Posterior vena cava (tissue), 2 donors: ENCODE measurements at regions not wholly inside any gene's neighbourhood (a gene's known extent, or its start where the extent isn't known, plus 50 kb on each side); places are given as distances from the start of the nearest gene placed in this dataset.

Source experiments
- DNase-seq: peaks from one replicate; pipeline ENCODE4 v3.0.0-alpha.2; 2020; ENCODE audit warnings: low spot score
- intact Hi-C, 2 donors: fragments of 100-400 bp; cut with DNase I; formaldehyde crosslinking; loops; one replicate each; pipeline versions ENCODE4 v1.14.1 to v1.14.2; 2022 to 2023
- donor health status: DM: yes; HTN: yes; CAD: no.
- donor health status: DM: yes; HTN: yes; CAD: no.

DNA sequence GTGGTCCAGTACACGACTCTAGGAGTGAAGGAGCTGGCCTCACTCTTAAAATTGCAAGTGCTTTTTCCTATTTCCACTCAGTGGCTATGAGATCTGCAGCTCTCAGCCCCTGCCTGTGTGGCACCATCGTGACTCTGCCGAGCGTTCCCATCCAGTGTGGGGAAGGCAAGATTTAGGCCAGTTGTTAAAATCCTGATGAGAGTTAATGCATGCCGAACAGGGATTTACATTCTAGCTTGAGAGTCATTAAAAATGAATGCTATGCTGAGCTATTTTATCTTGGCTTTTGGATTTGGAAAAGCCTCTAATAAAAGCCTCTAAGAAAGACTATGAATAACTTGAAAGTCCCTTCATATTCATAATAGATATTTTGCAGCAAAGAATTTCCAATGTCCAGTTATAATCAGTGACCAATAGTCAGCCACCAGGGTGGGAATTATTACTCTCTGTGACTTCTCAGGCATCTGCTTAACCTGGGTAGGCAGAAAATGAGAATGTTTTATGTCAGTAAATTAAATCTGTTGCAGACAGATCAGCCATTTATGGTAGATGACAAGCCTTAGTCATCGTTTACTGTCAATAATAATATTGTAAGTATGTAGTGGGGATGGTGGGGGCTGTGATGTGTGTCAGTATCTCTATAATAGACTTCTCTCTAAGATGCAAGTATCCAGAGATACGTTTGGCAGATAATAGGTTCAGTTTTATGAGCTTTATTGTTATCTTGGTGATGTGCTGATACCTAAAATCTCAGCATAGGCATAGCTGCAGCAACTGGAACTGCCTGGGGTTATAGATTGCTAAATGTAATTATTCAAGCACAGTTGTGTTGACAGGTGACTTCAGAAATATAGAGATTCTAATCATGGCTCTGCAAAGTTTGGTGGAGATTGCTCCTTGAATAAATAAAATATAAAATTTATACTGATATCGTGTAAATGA is 207.8 kb downstream of the SOCS6 start:
- intact Hi-C loops, result no loop called here
- DNase-seq, result no peak

DNA sequence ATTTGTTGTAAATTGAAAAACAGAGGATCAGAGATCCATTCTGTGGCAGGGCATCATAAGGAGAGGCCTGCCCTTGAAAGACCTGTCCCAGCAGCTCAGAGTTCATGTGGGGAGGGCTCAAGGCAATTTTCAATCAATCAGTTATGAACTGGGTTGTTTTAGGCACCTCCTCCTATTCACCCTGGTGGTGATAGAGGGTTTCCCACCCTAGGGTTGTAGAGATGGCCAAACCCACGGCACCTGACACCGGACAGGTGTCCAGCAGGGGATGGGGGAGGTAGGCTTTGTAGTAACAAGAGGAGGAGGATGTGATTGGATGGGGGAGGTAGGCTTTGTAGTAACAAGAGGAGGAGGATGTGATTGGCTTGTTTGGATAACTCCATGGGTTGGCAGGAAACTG is 205.7 kb downstream of the SOCS6 start:
- no peak for DNase-seq
- intact Hi-C loops, result no loop called here

DNA sequence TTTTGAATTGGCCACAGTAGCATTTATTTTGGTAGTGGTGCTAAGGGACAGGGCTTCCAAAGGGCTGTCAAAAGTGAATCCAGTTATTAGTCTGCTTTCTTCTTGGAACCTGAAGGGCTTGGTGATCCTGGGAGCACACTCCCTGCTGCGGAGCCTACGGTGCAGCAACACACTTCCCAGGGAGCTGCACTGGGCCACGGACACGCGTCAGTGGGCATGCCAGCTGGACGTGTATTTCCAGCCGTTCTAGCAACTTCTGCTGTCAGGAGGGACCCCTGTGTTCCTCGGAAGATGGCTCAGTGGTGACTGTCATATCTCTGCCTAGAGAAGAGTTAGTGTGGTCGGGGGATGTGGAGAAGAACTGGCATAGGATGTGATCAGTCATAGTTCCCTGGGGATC is 204.6 kb downstream of the SOCS6 start:
- intact Hi-C loops, result no loop called here
- DNase-seq, result no peak

DNA sequence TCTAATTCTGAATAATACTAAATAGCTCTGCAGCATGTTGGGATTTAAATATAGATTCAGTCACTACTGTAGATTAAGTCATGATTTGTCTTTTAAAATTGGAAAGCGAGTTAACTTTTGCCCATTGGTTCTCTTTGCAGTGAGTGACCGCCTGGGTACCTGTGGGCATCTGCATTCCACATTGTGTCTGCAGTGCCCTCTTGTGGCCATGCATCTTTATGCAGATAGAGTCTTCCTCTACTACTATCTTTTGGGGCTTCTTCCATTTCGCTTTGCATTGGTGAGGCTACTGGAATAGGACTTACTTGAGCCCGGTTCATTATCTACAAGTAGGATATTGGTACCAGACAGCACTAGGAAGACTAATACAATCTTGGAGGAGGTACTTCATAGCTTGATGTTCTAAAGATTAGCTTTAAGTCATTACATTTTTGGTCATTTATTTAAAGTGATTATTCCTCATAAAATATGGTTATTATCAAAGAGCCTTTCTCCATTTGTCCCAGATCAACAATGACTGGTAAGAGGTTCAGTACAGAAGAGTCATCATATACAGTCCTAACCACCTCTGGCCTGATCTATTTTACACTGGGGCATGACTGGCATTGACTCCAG is 203.0 kb downstream of the SOCS6 start:
- no peak for DNase-seq
- intact Hi-C loops, result no loop called here

- intact Hi-C loops, result no loop called here
- DNase-seq, result no peak
Observed at GRCh38 chr18:70489986-70490933, 201.4 kb downstream of the SOCS6 start.

DNA sequence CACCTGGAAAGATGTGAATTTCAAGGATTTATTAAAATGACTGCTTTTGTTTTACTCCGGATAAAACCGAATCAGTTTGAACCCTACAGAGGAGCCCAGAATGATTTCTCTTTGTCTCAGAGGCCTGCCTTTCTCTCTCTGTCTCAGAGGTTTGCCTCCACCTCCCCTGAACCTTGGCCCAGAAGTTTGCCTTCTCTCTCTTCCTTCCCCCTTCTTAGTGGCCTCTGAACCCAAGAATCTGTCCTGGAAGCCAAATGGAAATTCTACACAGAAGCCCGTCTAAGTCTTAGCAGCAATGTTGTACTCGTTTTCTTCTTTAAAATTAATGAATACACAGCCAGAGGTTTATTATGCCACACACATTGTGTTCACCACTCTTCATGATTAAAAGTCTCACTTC is 200.7 kb downstream of the SOCS6 start:
- intact Hi-C loops, result no loop called here
- no peak for DNase-seq

- intact Hi-C loops, result no loop called here
Observed at GRCh38 chr18:70469916-70470315, 181.1 kb downstream of the SOCS6 start.

DNA sequence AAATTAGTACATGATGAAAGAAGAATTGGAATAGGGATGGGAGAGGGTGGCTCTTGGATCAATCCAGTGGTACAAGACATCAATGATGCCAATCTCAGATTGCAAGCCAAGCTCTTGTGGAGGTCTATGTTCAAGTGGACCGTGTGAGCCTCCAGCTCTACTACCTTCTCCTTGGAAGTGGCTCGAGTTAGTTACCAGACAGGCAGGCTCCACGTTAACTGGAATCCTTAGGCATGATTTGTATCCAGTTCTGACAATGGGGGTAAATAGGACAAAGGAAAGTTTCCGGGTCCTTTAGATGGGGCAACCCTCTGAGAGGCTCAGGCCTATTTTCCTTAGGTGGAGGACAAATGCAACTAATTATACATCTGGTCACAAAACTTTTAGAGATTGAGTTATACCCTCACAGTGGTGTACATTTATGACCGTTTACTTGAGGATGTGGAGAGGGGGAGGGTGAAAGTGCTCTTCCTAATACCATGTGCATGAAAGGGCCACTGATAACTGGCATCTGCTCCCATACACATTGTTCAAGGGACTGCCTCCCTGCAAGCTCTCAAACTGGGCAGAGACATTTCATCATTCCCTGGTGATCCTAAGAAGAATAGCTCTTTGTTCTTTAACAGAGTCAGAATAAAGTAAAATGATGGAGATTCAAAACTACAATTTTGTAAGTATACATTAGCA is 180.2 kb downstream of the SOCS6 start:
- intact Hi-C loops, result no loop called here

More at GRCh38 chr18:70469916-70470315, 181.1 kb downstream of the SOCS6 start:
- no peak for DNase-seq

GRCh38 chr18:70464343-70465114 is 175.7 kb downstream of the SOCS6 start:
- DNase-seq, result peak; percentile 90
- intact Hi-C loops, result no loop called here

More for the DNA sequence above, 180.2 kb downstream of the SOCS6 start:
- no peak for DNase-seq

DNA sequence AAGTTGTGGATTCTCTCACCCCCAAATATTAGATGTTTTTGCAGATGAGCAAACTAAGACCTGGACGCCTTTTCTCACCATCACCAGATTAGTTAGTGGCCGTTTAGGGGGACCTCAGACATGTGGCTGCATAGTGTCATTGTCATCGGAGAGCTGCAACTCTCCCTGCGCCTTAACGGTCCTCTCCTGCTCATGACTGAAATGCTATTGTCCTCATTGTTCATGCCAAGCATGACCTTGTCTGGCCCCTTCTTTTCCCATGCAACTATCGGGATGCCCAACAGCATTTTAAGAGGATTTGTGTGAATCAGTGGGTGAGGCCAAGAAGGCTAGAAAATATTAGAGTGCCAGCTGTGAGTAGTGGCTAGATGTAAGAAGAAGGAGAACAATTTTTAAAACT is 174.2 kb downstream of the SOCS6 start:
- intact Hi-C loops, result no loop called here
- DNase-seq, result no peak

- no peak for DNase-seq
- intact Hi-C loops, result no loop called here
Observed at GRCh38 chr18:70462078-70462439, 173.2 kb downstream of the SOCS6 start.

- intact Hi-C loops, result no loop called here
- DNase-seq, result no peak
Observed at GRCh38 chr18:70461323-70462077, 172.7 kb downstream of the SOCS6 start.

DNA sequence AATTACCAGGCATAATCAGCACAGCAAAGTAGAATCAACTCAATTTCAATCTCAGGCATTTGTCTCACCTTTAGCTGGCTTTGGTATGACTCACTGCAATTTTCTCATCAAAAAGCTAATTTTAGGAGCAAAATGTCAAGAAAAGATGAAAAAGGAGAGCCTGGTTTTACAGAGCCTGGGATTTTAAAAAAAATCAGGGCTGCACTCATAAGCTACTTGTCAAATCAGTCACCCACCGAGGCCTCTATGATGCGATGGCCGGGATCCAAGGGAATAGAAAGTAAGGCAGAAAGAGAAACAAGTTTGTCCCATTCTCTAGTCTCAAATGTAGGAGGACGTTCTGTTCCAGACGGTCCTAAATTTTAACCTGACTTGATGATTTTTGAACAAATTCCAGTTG is 170.9 kb downstream of the SOCS6 start:
- intact Hi-C loops, result no loop called here
- no peak for DNase-seq

GRCh38 chr18:70459251-70459650 is 170.4 kb downstream of the SOCS6 start:
- intact Hi-C loops, result no loop called here
- DNase-seq, result no peak

DNA sequence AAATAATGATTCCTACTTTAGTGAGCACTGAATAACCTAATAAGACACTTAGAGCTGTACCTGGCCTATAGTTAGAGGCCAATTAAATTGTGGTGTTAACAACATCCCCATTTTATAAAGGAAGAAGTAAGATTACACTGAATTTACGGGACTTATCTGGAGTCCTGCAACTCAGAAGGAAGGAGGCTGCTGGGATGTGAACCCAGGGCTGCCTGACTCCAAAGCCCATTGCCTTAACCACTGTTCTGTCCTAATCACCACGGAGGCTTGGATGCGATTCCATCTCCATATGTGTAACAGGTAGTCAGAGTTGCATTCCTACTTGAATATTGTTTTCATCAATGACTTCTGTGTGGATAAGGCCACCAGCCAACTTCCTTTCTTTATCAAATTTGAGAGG is 168.9 kb downstream of the SOCS6 start:
- intact Hi-C loops, result no loop called here
- DNase-seq, result no peak

GRCh38 chr18:70457223-70457622 is 168.4 kb downstream of the SOCS6 start:
- intact Hi-C loops, result no loop called here
- DNase-seq, result no peak

GRCh38 chr18:70456376-70456775 is 167.5 kb downstream of the SOCS6 start:
- DNase-seq, result no peak
- intact Hi-C loops, result no loop called here

GRCh38 chr18:70455731-70456130 is 166.9 kb downstream of the SOCS6 start:
- no peak for DNase-seq
- intact Hi-C loops, result no loop called here
